ENCODE measurements at regions not wholly inside any gene's neighbourhood (a gene's known extent, or its start where the extent isn't known, plus 50 kb on each side); places are given as distances from the start of the nearest gene placed in this dataset.

DNA sequence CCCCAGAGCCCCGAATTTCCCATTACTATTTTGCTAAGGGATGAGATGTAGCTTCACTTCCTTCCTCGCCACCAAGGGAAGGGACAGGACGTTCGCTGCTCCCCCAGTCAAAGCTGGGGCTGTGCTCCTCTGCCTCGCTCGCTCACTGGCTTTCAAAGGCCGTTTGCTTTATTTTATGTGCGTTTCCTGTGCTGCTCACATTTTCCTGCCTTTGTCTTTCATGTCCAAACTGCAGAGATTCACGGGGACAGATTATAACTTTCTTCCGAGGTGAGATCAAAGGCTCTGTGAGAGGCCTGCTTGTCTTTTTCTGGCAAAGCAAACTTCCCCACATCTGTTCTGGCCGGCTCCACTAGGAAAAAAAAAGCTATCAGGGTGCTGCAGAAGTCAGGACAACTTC lies 76.0 kb upstream of the FZD10 start:
- ATAC-seq (no peak), DNase-seq (ENCODE audit: low read depth in 1 of 2, low spot score in 1 of 2) (no peak), FAIRE-seq (no peak)
- H3K9me3 ChIP-seq: peaks cover 4% of the 10 kb centered on the region; the same call in 1 of the 3 replicates
- 22% methylated on average over 11 of the region's 11 CpGs for WGBS (ENCODE audit: missing lambda C conversion rate)
- no peaks in the 10 kb centered on the region for H3K4me1 ChIP-seq
- ChIA-PET POLR2A (no interaction called here), CTCF (interaction anchor here (0.7 kb wide), 1 partner anchor 8 kb away, joined by 3 read pairs; no protein-coding TSS in a partner anchor)
- no peak overlapping the region for H3K27ac ChIP-seq
- TF ChIP-seq POLR2A (IDR thresholded peaks at IDR 0.05; ENCODE audit: low read length) (no peak), CHD4 (IDR thresholded peaks at IDR 0.05; ENCODE audit: borderline replicate concordance) (no peak), ZSCAN20 (CRISPR knock-in tag; IDR thresholded peaks at IDR 0.05) (no peak), FOSL2 (IDR thresholded peaks at IDR 0.05) (no peak), FOSL2 (CRISPR knock-in tag; IDR thresholded peaks at IDR 0.05) (no peak), POLR2AphosphoS2 (conservative IDR thresholded peaks at IDR 0.05; ENCODE audit: low read length) (no peak), BHLHE40 (IDR thresholded peaks at IDR 0.05; ENCODE audit: low read depth, low read length) (no peak), SREBF2 (IDR thresholded peaks at IDR 0.05) (no peak), FOXS1 (CRISPR knock-in tag; IDR thresholded peaks at IDR 0.05) (no peak), KDM1A (IDR thresholded peaks at IDR 0.05; ENCODE audit: low read depth) (no peak), EHF (CRISPR knock-in tag; IDR thresholded peaks at IDR 0.05) (no peak), TFCP2L1 (CRISPR knock-in tag; IDR thresholded peaks at IDR 0.05) (no peak)
- TF ChIP-seq, protein P1, sequence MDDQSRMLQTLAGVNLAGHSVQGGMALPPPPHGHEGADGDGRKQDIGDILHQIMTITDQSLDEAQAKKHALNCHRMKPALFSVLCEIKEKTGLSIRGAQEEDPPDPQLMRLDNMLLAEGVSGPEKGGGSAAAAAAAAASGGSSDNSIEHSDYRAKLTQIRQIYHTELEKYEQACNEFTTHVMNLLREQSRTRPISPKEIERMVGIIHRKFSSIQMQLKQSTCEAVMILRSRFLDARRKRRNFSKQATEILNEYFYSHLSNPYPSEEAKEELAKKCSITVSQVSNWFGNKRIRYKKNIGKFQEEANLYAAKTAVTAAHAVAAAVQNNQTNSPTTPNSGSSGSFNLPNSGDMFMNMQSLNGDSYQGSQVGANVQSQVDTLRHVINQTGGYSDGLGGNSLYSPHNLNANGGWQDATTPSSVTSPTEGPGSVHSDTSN (IDR thresholded peaks at IDR 0.05): no peak
- TF ChIP-seq, protein P2, sequence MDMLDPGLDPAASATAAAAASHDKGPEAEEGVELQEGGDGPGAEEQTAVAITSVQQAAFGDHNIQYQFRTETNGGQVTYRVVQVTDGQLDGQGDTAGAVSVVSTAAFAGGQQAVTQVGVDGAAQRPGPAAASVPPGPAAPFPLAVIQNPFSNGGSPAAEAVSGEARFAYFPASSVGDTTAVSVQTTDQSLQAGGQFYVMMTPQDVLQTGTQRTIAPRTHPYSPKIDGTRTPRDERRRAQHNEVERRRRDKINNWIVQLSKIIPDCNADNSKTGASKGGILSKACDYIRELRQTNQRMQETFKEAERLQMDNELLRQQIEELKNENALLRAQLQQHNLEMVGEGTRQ (IDR thresholded peaks at IDR 0.05): no peak
- H3K4me3 ChIP-seq: no peak overlapping the region
- H3K4me2 ChIP-seq: no peak overlapping the region

DNA sequence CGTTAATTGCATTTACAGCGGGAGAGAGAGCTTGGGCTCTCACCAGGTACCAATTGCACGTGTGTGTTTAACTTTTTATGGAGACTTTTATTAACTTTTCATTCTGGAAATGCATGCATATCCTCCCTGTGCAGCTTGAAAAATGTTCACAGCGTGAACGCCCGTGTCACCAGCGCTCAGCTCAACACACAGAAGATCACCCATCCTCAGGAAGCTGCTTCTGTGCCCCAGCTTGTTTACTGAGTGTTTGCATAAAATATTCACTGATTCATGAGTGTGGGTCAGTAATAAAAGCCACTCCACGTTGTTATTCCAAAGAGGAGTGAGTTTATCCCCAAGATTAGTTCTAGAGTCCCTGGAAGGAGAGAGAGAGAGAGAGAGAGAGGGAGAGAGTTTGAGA lies 75.5 kb upstream of the FZD10 start:
- ATAC-seq: no peak
- no peaks in the 10 kb centered on the region for H3K4me1 ChIP-seq
- no peak overlapping the region for H3K27ac ChIP-seq
- no peak for FAIRE-seq
- H3K4me3 ChIP-seq: no peak overlapping the region
- 19% methylated on average over 8 of the region's 8 CpGs for WGBS (ENCODE audit: missing lambda C conversion rate)
- CTCF ChIA-PET: interaction anchor here (0.7 kb wide), 1 partner anchor 8 kb away, joined by 3 read pairs; no protein-coding TSS in a partner anchor
- no peak for DNase-seq (ENCODE audit: low read depth in 1 of 2, low spot score in 1 of 2)
- H3K9me3 ChIP-seq: peaks cover 7% of the 10 kb centered on the region; the same call in 1 of the 3 replicates
- POLR2A ChIA-PET: no interaction called here
- no peak overlapping the region for H3K4me2 ChIP-seq
- TF ChIP-seq GATA3 (IDR thresholded peaks at IDR 0.05; ENCODE audit: borderline replicate concordance) (no peak), FOSL2 (IDR thresholded peaks at IDR 0.05) (no peak), FOSL2 (CRISPR knock-in tag; IDR thresholded peaks at IDR 0.05) (no peak), CBX8 (IDR thresholded peaks at IDR 0.05) (no peak)
- TF ChIP-seq, protein P3, sequence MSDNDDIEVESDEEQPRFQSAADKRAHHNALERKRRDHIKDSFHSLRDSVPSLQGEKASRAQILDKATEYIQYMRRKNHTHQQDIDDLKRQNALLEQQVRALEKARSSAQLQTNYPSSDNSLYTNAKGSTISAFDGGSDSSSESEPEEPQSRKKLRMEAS (IDR thresholded peaks at IDR 0.05): no peak
- TF ChIP-seq, protein P4, sequence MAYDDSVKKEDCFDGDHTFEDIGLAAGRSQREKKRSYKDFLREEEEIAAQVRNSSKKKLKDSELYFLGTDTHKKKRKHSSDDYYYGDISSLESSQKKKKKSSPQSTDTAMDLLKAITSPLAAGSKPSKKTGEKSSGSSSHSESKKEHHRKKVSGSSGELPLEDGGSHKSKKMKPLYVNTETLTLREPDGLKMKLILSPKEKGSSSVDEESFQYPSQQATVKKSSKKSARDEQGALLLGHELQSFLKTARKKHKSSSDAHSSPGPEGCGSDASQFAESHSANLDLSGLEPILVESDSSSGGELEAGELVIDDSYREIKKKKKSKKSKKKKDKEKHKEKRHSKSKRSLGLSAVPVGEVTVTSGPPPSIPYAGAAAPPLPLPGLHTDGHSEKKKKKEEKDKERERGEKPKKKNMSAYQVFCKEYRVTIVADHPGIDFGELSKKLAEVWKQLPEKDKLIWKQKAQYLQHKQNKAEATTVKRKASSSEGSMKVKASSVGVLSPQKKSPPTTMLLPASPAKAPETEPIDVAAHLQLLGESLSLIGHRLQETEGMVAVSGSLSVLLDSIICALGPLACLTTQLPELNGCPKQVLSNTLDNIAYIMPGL (CRISPR knock-in tag; IDR thresholded peaks at IDR 0.05; ENCODE audit: borderline replicate concordance): no peak
- TF ChIP-seq, protein P5, sequence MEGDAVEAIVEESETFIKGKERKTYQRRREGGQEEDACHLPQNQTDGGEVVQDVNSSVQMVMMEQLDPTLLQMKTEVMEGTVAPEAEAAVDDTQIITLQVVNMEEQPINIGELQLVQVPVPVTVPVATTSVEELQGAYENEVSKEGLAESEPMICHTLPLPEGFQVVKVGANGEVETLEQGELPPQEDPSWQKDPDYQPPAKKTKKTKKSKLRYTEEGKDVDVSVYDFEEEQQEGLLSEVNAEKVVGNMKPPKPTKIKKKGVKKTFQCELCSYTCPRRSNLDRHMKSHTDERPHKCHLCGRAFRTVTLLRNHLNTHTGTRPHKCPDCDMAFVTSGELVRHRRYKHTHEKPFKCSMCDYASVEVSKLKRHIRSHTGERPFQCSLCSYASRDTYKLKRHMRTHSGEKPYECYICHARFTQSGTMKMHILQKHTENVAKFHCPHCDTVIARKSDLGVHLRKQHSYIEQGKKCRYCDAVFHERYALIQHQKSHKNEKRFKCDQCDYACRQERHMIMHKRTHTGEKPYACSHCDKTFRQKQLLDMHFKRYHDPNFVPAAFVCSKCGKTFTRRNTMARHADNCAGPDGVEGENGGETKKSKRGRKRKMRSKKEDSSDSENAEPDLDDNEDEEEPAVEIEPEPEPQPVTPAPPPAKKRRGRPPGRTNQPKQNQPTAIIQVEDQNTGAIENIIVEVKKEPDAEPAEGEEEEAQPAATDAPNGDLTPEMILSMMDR (IDR thresholded peaks at IDR 0.05): no peak

DNA sequence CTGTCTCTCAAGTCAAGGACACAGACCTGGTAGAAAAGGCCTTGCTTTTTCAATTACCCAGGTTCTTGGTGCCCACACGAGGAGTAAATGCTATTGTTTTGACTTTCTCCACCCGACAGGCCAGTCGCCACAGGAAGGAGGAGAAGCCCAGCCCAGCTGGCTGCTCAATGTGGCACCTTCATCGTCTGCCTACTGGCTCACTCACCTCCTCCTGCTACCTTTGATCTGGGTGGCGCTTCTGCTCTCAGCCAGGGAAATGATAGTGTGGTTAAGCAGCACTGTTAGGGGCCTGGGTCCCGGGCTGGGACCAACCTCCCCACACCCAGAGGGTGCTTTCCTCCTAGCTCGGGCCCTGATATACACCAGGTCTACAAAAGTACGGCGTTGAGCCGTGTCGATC lies 75.0 kb upstream of the FZD10 start:
- Histone ChIP-seq H3K27ac (no peak overlapping the region), H3K4me3 (no peak overlapping the region), H3K4me2 (no peak overlapping the region), H3K4me1 (no peaks in the 10 kb centered on the region), H3K9me3 (peaks cover 10% of the 10 kb centered on the region; the same call in 2 of the 3 replicates)
- ChIA-PET CTCF (interaction anchor here (0.7 kb wide), 1 partner anchor 9 kb away, joined by 3 read pairs; no protein-coding TSS in a partner anchor), POLR2A (no interaction called here)
- 47% methylated on average over 11 of the region's 11 CpGs for WGBS (ENCODE audit: missing lambda C conversion rate)
- FAIRE-seq (no peak), ATAC-seq (no peak), DNase-seq (ENCODE audit: low read depth in 1 of 2, low spot score in 1 of 2) (no peak)
- TF ChIP-seq RNF2 (IDR thresholded peaks at IDR 0.05; ENCODE audit: borderline replicate concordance, low read depth) (no peak), PHF8 (IDR thresholded peaks at IDR 0.05; ENCODE audit: borderline replicate concordance, low read depth) (no peak), TP53 (CRISPR knock-in tag; IDR thresholded peaks at IDR 0.05) (no peak), HDAC2 (IDR thresholded peaks at IDR 0.05) (no peak), RAD21 (conservative IDR thresholded peaks at IDR 0.05 in 1 of 2, IDR thresholded peaks at IDR 0.05 in 1 of 2) (no peak), TFCP2L1 (CRISPR knock-in tag; IDR thresholded peaks at IDR 0.05) (no peak), KDM5A (IDR thresholded peaks at IDR 0.05) (no peak)
